Activated naive CD8-positive, alpha-beta T cell treated with anti-CD3 and anti-CD28 coated beads for 36 hours (primary cell): ENCODE measurements at regions not wholly inside any gene's neighbourhood (a gene's known extent, or its start where the extent isn't known, plus 50 kb on each side); places are given as distances from the start of the nearest gene placed in this dataset.

Experiments used
- DNase-seq: peaks from one replicate; pipeline ENCODE4 v3.0.0; 2021
- H3K27ac Mint-ChIP-seq: one replicate; pipeline ENCODE4 v1.8.0; 2022; ENCODE audit warnings: mild to moderate bottlenecking, moderate library complexity, mixed read lengths
- H3K27me3 Mint-ChIP-seq: one replicate; pipeline ENCODE4 v1.8.0; 2022; ENCODE audit warnings: mild to moderate bottlenecking, mixed read lengths
- H3K36me3 Mint-ChIP-seq: one replicate; pipeline ENCODE4 v1.8.0; 2021; ENCODE audit warnings: mild to moderate bottlenecking, mixed read lengths
- H3K4me1 Mint-ChIP-seq: one replicate; pipeline ENCODE4 v1.8.0; 2021; ENCODE audit warnings: mixed read lengths
- H3K4me3 Mint-ChIP-seq: one replicate; pipeline ENCODE4 v1.8.0; 2022; ENCODE audit warnings: mild to moderate bottlenecking, moderate library complexity, mixed read lengths
- H3K9me3 Mint-ChIP-seq: one replicate; pipeline ENCODE4 v1.8.0; 2022; ENCODE audit warnings: mixed read lengths

- Mint-ChIP-seq H3K36me3 (no peaks in the 10 kb centered on the region), H3K27ac (peak overlapping the region; percentile 87), H3K4me3 (no peak overlapping the region), H3K27me3 (peaks cover 3% of the 10 kb centered on the region), H3K9me3 (no peaks in the 10 kb centered on the region), H3K4me1 (peaks cover 27% of the 10 kb centered on the region)
- no peak for DNase-seq
Measured at GRCh38 chr9:80086386-80086785, 514.6 kb downstream of the TLE4 start.

GRCh38 chr9:80085668-80086067 is 513.9 kb downstream of the TLE4 start:
- DNase-seq = no peak
- H3K9me3 Mint-ChIP-seq = peaks cover 2% of the 10 kb centered on the region
- peaks cover 27% of the 10 kb centered on the region for H3K4me1 Mint-ChIP-seq
- H3K27ac Mint-ChIP-seq = peak overlapping the region; percentile 87
- H3K4me3 Mint-ChIP-seq = no peak overlapping the region
- no peaks in the 10 kb centered on the region for H3K36me3 Mint-ChIP-seq
- H3K27me3 Mint-ChIP-seq = peaks cover 3% of the 10 kb centered on the region

- Mint-ChIP-seq H3K9me3 (peaks cover 2% of the 10 kb centered on the region), H3K4me3 (no peak overlapping the region), H3K36me3 (no peaks in the 10 kb centered on the region), H3K27ac (no peak overlapping the region), H3K4me1 (peaks cover 22% of the 10 kb centered on the region), H3K27me3 (no peaks in the 10 kb centered on the region)
- no peak for DNase-seq
Measured at GRCh38 chr9:80082213-80082612, 510.4 kb downstream of the TLE4 start.

GRCh38 chr9:80078826-80079225 is 507.1 kb downstream of the TLE4 start:
- Mint-ChIP-seq H3K4me1 (peaks cover 9% of the 10 kb centered on the region), H3K4me3 (no peak overlapping the region), H3K9me3 (peaks cover 2% of the 10 kb centered on the region), H3K27me3 (no peaks in the 10 kb centered on the region), H3K36me3 (no peaks in the 10 kb centered on the region), H3K27ac (no peak overlapping the region)
- no peak for DNase-seq

GRCh38 chr9:80077059-80077458 is 505.3 kb downstream of the TLE4 start:
- peaks cover 8% of the 10 kb centered on the region for H3K4me1 Mint-ChIP-seq
- no peaks in the 10 kb centered on the region for H3K27me3 Mint-ChIP-seq
- H3K36me3 Mint-ChIP-seq = no peaks in the 10 kb centered on the region
- H3K4me3 Mint-ChIP-seq = no peak overlapping the region
- DNase-seq = no peak
- H3K27ac Mint-ChIP-seq = no peak overlapping the region
- peaks cover 2% of the 10 kb centered on the region for H3K9me3 Mint-ChIP-seq

- peaks cover 8% of the 10 kb centered on the region for H3K4me1 Mint-ChIP-seq
- H3K36me3 Mint-ChIP-seq = no peaks in the 10 kb centered on the region
- H3K4me3 Mint-ChIP-seq = no peak overlapping the region
- H3K27ac Mint-ChIP-seq = no peak overlapping the region
- no peak for DNase-seq
- H3K27me3 Mint-ChIP-seq = no peaks in the 10 kb centered on the region
- peaks cover 2% of the 10 kb centered on the region for H3K9me3 Mint-ChIP-seq
Measured at GRCh38 chr9:80076162-80076561, 504.4 kb downstream of the TLE4 start.

- DNase-seq = no peak
- no peaks in the 10 kb centered on the region for H3K27me3 Mint-ChIP-seq
- H3K36me3 Mint-ChIP-seq = no peaks in the 10 kb centered on the region
- no peak overlapping the region for H3K27ac Mint-ChIP-seq
- no peaks in the 10 kb centered on the region for H3K9me3 Mint-ChIP-seq
- peaks cover 8% of the 10 kb centered on the region for H3K4me1 Mint-ChIP-seq
- no peak overlapping the region for H3K4me3 Mint-ChIP-seq
Measured at GRCh38 chr9:80074439-80074838, 502.7 kb downstream of the TLE4 start.

- Mint-ChIP-seq H3K36me3 (no peaks in the 10 kb centered on the region), H3K4me3 (no peak overlapping the region), H3K27ac (no peak overlapping the region), H3K9me3 (no peaks in the 10 kb centered on the region), H3K4me1 (peaks cover 5% of the 10 kb centered on the region), H3K27me3 (peaks cover 8% of the 10 kb centered on the region)
- DNase-seq = no peak
Measured at GRCh38 chr9:80072451-80072850, 500.7 kb downstream of the TLE4 start.

GRCh38 chr9:80070071-80070742 is 498.4 kb downstream of the TLE4 start:
- Mint-ChIP-seq H3K9me3 (no peaks in the 10 kb centered on the region), H3K4me3 (no peak overlapping the region), H3K27ac (no peak overlapping the region), H3K36me3 (no peaks in the 10 kb centered on the region), H3K4me1 (no peaks in the 10 kb centered on the region), H3K27me3 (peaks cover 16% of the 10 kb centered on the region)
- no peak for DNase-seq

GRCh38 chr9:80066931-80067330 is 495.2 kb downstream of the TLE4 start:
- DNase-seq = no peak
- Mint-ChIP-seq H3K27ac (no peak overlapping the region), H3K9me3 (no peaks in the 10 kb centered on the region), H3K36me3 (no peaks in the 10 kb centered on the region), H3K27me3 (peaks cover 16% of the 10 kb centered on the region), H3K4me1 (no peaks in the 10 kb centered on the region), H3K4me3 (no peak overlapping the region)

- Mint-ChIP-seq H3K4me1 (peaks cover 3% of the 10 kb centered on the region), H3K36me3 (peaks cover 2% of the 10 kb centered on the region), H3K9me3 (peaks cover 4% of the 10 kb centered on the region), H3K27ac (no peak overlapping the region), H3K27me3 (peaks cover 9% of the 10 kb centered on the region), H3K4me3 (no peak overlapping the region)
- DNase-seq = no peak
Measured at GRCh38 chr9:80062567-80062966, 490.8 kb downstream of the TLE4 start.

GRCh38 chr9:80061940-80062339 is 490.2 kb downstream of the TLE4 start:
- no peak overlapping the region for H3K4me3 Mint-ChIP-seq
- no peak overlapping the region for H3K27ac Mint-ChIP-seq
- H3K4me1 Mint-ChIP-seq = peaks cover 3% of the 10 kb centered on the region
- no peak for DNase-seq
- H3K9me3 Mint-ChIP-seq = peaks cover 7% of the 10 kb centered on the region
- peaks cover 3% of the 10 kb centered on the region for H3K27me3 Mint-ChIP-seq
- H3K36me3 Mint-ChIP-seq = peaks cover 2% of the 10 kb centered on the region

- H3K27ac Mint-ChIP-seq = no peak overlapping the region
- peaks cover 3% of the 10 kb centered on the region for H3K4me1 Mint-ChIP-seq
- no peak for DNase-seq
- H3K36me3 Mint-ChIP-seq = peaks cover 2% of the 10 kb centered on the region
- peaks cover under 1% of the 10 kb centered on the region for H3K27me3 Mint-ChIP-seq
- H3K4me3 Mint-ChIP-seq = no peak overlapping the region
- peaks cover 8% of the 10 kb centered on the region for H3K9me3 Mint-ChIP-seq
Measured at GRCh38 chr9:80061096-80061495, 489.3 kb downstream of the TLE4 start.

GRCh38 chr9:80059979-80060378 is 488.2 kb downstream of the TLE4 start:
- Mint-ChIP-seq H3K27ac (no peak overlapping the region), H3K4me1 (peaks cover 3% of the 10 kb centered on the region), H3K36me3 (peaks cover 2% of the 10 kb centered on the region), H3K9me3 (peaks cover 8% of the 10 kb centered on the region), H3K27me3 (no peaks in the 10 kb centered on the region), H3K4me3 (no peak overlapping the region)
- no peak for DNase-seq

GRCh38 chr9:80059191-80059590 is 487.4 kb downstream of the TLE4 start:
- peaks cover 2% of the 10 kb centered on the region for H3K36me3 Mint-ChIP-seq
- no peak overlapping the region for H3K27ac Mint-ChIP-seq
- peaks cover 8% of the 10 kb centered on the region for H3K9me3 Mint-ChIP-seq

GRCh38 chr9:80052830-80053229 is 481.1 kb downstream of the TLE4 start:
- H3K4me1 Mint-ChIP-seq = no peaks in the 10 kb centered on the region
- peaks cover 21% of the 10 kb centered on the region for H3K9me3 Mint-ChIP-seq
- no peak overlapping the region for H3K4me3 Mint-ChIP-seq
- DNase-seq = no peak
- peaks cover 11% of the 10 kb centered on the region for H3K36me3 Mint-ChIP-seq
- peaks cover 15% of the 10 kb centered on the region for H3K27me3 Mint-ChIP-seq
- no peak overlapping the region for H3K27ac Mint-ChIP-seq

More at GRCh38 chr9:80059191-80059590, 487.4 kb downstream of the TLE4 start:
- H3K4me3 Mint-ChIP-seq = no peak overlapping the region
- no peaks in the 10 kb centered on the region for H3K27me3 Mint-ChIP-seq
- peaks cover 3% of the 10 kb centered on the region for H3K4me1 Mint-ChIP-seq
- no peak for DNase-seq
